ENCODE measurements at regions not wholly inside any gene's neighbourhood (a gene's known extent, or its start where the extent isn't known, plus 50 kb on each side); places are given as distances from the start of the nearest gene placed in this dataset.
"Not testable (repeated sequence)": the region's sequence is repeated elsewhere in the genome, so short reads cannot be mapped to it uniquely, and the experiment has no call there.

- not testable (repeated sequence) for H3K4me3 ChIP-seq (ENCODE audit: low read depth in 1 of 2, low read length in 2 of 2); H3K27ac ChIP-seq (ENCODE audit: low read length); H3K4me1 ChIP-seq (ENCODE audit: control insufficient read depth in 1 of 2, insufficient read depth in 2 of 2, low read length in 2 of 2); H3K9me3 ChIP-seq (ENCODE audit: control insufficient read depth in 1 of 2, low read length in 2 of 2); H3K36me3 ChIP-seq (ENCODE audit: control insufficient read depth in 1 of 2, insufficient read depth in 2 of 2, low read length in 2 of 2); H3K27me3 ChIP-seq (ENCODE audit: low read depth, low read length)
These were observed 117.0 kb upstream of the PLGLB2 start for GRCh38 chr2:87630892-87631291.

GRCh38 chr2:87631402-87631801 is 116.5 kb upstream of the PLGLB2 start:
- not testable (repeated sequence) for H3K4me3 ChIP-seq (ENCODE audit: low read depth in 1 of 2, low read length in 2 of 2); H3K27me3 ChIP-seq (ENCODE audit: low read depth, low read length); H3K4me1 ChIP-seq (ENCODE audit: control insufficient read depth in 1 of 2, insufficient read depth in 2 of 2, low read length in 2 of 2); H3K9me3 ChIP-seq (ENCODE audit: control insufficient read depth in 1 of 2, low read length in 2 of 2); H3K27ac ChIP-seq (ENCODE audit: low read length); H3K36me3 ChIP-seq (ENCODE audit: control insufficient read depth in 1 of 2, insufficient read depth in 2 of 2, low read length in 2 of 2)

- not testable (repeated sequence) for H3K36me3 ChIP-seq (ENCODE audit: control insufficient read depth in 1 of 2, insufficient read depth in 2 of 2, low read length in 2 of 2); H3K27me3 ChIP-seq (ENCODE audit: low read depth, low read length)
These were observed 114.5 kb upstream of the PLGLB2 start for GRCh38 chr2:87633287-87633963.

GRCh38 chr2:87634106-87634505 is 113.8 kb upstream of the PLGLB2 start:
- H3K27me3 ChIP-seq (ENCODE audit: low read depth, low read length); H3K4me1 ChIP-seq (ENCODE audit: control insufficient read depth in 1 of 2, insufficient read depth in 2 of 2, low read length in 2 of 2); H3K27ac ChIP-seq (ENCODE audit: low read length); H3K36me3 ChIP-seq (ENCODE audit: control insufficient read depth in 1 of 2, insufficient read depth in 2 of 2, low read length in 2 of 2); H3K4me3 ChIP-seq (ENCODE audit: low read depth in 1 of 2, low read length in 2 of 2); H3K9me3 ChIP-seq (ENCODE audit: control insufficient read depth in 1 of 2, low read length in 2 of 2): not testable (repeated sequence)

More at GRCh38 chr2:87633287-87633963, 114.5 kb upstream of the PLGLB2 start:
- not testable (repeated sequence) for H3K9me3 ChIP-seq (ENCODE audit: control insufficient read depth in 1 of 2, low read length in 2 of 2); H3K27ac ChIP-seq (ENCODE audit: low read length); H3K4me3 ChIP-seq (ENCODE audit: low read depth in 1 of 2, low read length in 2 of 2); H3K4me1 ChIP-seq (ENCODE audit: control insufficient read depth in 1 of 2, insufficient read depth in 2 of 2, low read length in 2 of 2)

GRCh38 chr2:87634971-87635650 is 112.8 kb upstream of the PLGLB2 start:
- H3K27me3 ChIP-seq (ENCODE audit: low read depth, low read length); H3K4me1 ChIP-seq (ENCODE audit: control insufficient read depth in 1 of 2, insufficient read depth in 2 of 2, low read length in 2 of 2); H3K36me3 ChIP-seq (ENCODE audit: control insufficient read depth in 1 of 2, insufficient read depth in 2 of 2, low read length in 2 of 2); H3K27ac ChIP-seq (ENCODE audit: low read length); H3K4me3 ChIP-seq (ENCODE audit: low read depth in 1 of 2, low read length in 2 of 2); H3K9me3 ChIP-seq (ENCODE audit: control insufficient read depth in 1 of 2, low read length in 2 of 2): not testable (repeated sequence)

GRCh38 chr2:87636246-87636645 is 111.6 kb upstream of the PLGLB2 start:
- not testable (repeated sequence) for H3K27ac ChIP-seq (ENCODE audit: low read length); H3K36me3 ChIP-seq (ENCODE audit: control insufficient read depth in 1 of 2, insufficient read depth in 2 of 2, low read length in 2 of 2); H3K27me3 ChIP-seq (ENCODE audit: low read depth, low read length); H3K4me1 ChIP-seq (ENCODE audit: control insufficient read depth in 1 of 2, insufficient read depth in 2 of 2, low read length in 2 of 2); H3K4me3 ChIP-seq (ENCODE audit: low read depth in 1 of 2, low read length in 2 of 2); H3K9me3 ChIP-seq (ENCODE audit: control insufficient read depth in 1 of 2, low read length in 2 of 2)

- not testable (repeated sequence) for H3K4me1 ChIP-seq (ENCODE audit: control insufficient read depth in 1 of 2, insufficient read depth in 2 of 2, low read length in 2 of 2); H3K27me3 ChIP-seq (ENCODE audit: low read depth, low read length); H3K36me3 ChIP-seq (ENCODE audit: control insufficient read depth in 1 of 2, insufficient read depth in 2 of 2, low read length in 2 of 2); H3K4me3 ChIP-seq (ENCODE audit: low read depth in 1 of 2, low read length in 2 of 2); H3K9me3 ChIP-seq (ENCODE audit: control insufficient read depth in 1 of 2, low read length in 2 of 2); H3K27ac ChIP-seq (ENCODE audit: low read length)
These were observed 111.2 kb upstream of the PLGLB2 start for GRCh38 chr2:87636735-87637134.

GRCh38 chr2:87637249-87637990 is 110.5 kb upstream of the PLGLB2 start:
- not testable (repeated sequence) for H3K27ac ChIP-seq (ENCODE audit: low read length); H3K4me1 ChIP-seq (ENCODE audit: control insufficient read depth in 1 of 2, insufficient read depth in 2 of 2, low read length in 2 of 2); H3K9me3 ChIP-seq (ENCODE audit: control insufficient read depth in 1 of 2, low read length in 2 of 2); H3K4me3 ChIP-seq (ENCODE audit: low read depth in 1 of 2, low read length in 2 of 2); H3K36me3 ChIP-seq (ENCODE audit: control insufficient read depth in 1 of 2, insufficient read depth in 2 of 2, low read length in 2 of 2); H3K27me3 ChIP-seq (ENCODE audit: low read depth, low read length)

GRCh38 chr2:87638114-87638807 is 109.6 kb upstream of the PLGLB2 start:
- H3K4me3 ChIP-seq (ENCODE audit: low read depth in 1 of 2, low read length in 2 of 2); H3K27me3 ChIP-seq (ENCODE audit: low read depth, low read length); H3K36me3 ChIP-seq (ENCODE audit: control insufficient read depth in 1 of 2, insufficient read depth in 2 of 2, low read length in 2 of 2); H3K9me3 ChIP-seq (ENCODE audit: control insufficient read depth in 1 of 2, low read length in 2 of 2); H3K27ac ChIP-seq (ENCODE audit: low read length); H3K4me1 ChIP-seq (ENCODE audit: control insufficient read depth in 1 of 2, insufficient read depth in 2 of 2, low read length in 2 of 2): not testable (repeated sequence)

- not testable (repeated sequence) for H3K9me3 ChIP-seq (ENCODE audit: control insufficient read depth in 1 of 2, low read length in 2 of 2); H3K4me3 ChIP-seq (ENCODE audit: low read depth in 1 of 2, low read length in 2 of 2); H3K27me3 ChIP-seq (ENCODE audit: low read depth, low read length); H3K36me3 ChIP-seq (ENCODE audit: control insufficient read depth in 1 of 2, insufficient read depth in 2 of 2, low read length in 2 of 2); H3K4me1 ChIP-seq (ENCODE audit: control insufficient read depth in 1 of 2, insufficient read depth in 2 of 2, low read length in 2 of 2); H3K27ac ChIP-seq (ENCODE audit: low read length)
These were observed 109.0 kb upstream of the PLGLB2 start for GRCh38 chr2:87638872-87639271.

GRCh38 chr2:87639801-87640440 is 108.0 kb upstream of the PLGLB2 start:
- H3K9me3 ChIP-seq (ENCODE audit: control insufficient read depth in 1 of 2, low read length in 2 of 2); H3K4me1 ChIP-seq (ENCODE audit: control insufficient read depth in 1 of 2, insufficient read depth in 2 of 2, low read length in 2 of 2); H3K36me3 ChIP-seq (ENCODE audit: control insufficient read depth in 1 of 2, insufficient read depth in 2 of 2, low read length in 2 of 2); H3K27ac ChIP-seq (ENCODE audit: low read length); H3K27me3 ChIP-seq (ENCODE audit: low read depth, low read length); H3K4me3 ChIP-seq (ENCODE audit: low read depth in 1 of 2, low read length in 2 of 2): not testable (repeated sequence)
